ENCODE measurements at regions not wholly inside any gene's neighbourhood (a gene's known extent, or its start where the extent isn't known, plus 50 kb on each side); places are given as distances from the start of the nearest gene placed in this dataset.
"Not testable (repeated sequence)": the region's sequence is repeated elsewhere in the genome, so short reads cannot be mapped to it uniquely, and the experiment has no call there.

DNA sequence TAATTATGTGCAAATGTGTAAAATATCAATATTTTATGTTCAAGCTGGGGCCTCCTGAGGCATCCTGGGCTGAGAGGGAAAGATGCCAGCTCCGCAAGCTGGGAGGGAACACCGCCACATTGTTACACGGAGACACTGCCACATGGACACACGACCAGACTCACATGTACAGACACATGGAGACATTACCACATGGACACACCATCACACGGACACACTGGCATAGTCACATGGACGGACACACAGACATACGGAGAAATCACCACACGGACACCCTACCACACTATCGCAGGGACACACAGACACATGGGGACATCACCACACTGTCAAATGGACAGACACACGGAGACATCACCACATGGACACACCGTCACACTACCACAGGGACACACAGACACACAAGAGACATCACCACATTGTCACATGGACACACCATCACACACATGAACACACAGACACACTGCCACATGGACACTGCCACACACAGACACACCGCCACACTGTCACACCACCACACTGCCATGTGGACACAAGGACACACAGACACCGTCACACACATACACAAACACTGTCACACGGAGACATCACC lies 117.6 kb downstream of the CCDC74A start:
- TF ChIP-seq, protein P1, sequence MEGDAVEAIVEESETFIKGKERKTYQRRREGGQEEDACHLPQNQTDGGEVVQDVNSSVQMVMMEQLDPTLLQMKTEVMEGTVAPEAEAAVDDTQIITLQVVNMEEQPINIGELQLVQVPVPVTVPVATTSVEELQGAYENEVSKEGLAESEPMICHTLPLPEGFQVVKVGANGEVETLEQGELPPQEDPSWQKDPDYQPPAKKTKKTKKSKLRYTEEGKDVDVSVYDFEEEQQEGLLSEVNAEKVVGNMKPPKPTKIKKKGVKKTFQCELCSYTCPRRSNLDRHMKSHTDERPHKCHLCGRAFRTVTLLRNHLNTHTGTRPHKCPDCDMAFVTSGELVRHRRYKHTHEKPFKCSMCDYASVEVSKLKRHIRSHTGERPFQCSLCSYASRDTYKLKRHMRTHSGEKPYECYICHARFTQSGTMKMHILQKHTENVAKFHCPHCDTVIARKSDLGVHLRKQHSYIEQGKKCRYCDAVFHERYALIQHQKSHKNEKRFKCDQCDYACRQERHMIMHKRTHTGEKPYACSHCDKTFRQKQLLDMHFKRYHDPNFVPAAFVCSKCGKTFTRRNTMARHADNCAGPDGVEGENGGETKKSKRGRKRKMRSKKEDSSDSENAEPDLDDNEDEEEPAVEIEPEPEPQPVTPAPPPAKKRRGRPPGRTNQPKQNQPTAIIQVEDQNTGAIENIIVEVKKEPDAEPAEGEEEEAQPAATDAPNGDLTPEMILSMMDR (IDR thresholded peaks at IDR 0.05; ENCODE audit: borderline replicate concordance, insufficient read depth, low read depth, low read length), result no peak

DNA sequence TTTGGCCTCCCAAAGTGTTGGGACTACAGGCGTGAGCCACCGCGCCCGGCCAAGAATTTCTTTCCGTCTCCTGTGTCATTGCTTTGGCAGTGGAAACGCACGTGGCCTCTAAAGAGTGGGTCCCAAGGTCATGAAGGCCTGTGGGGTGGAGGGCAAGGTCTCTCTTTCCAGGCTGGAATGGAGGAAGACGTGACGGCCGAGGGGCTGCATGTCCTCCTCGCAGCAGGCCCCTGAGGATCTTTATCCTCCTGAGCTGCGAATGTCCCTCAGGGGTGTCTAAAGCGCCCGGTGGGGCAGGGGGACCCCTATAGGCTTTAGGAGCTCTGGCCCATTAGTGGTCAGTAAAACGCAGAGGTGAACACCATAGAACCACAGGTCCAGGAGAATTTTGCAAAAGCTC lies 118.5 kb downstream of the CCDC74A start:
- not testable (repeated sequence) for H3K4me3 ChIP-seq (ENCODE audit: low read depth, low read length)

More for the DNA sequence above, 117.6 kb downstream of the CCDC74A start:
- H3K4me3 ChIP-seq (ENCODE audit: low read depth, low read length), result no peak overlapping the region

DNA sequence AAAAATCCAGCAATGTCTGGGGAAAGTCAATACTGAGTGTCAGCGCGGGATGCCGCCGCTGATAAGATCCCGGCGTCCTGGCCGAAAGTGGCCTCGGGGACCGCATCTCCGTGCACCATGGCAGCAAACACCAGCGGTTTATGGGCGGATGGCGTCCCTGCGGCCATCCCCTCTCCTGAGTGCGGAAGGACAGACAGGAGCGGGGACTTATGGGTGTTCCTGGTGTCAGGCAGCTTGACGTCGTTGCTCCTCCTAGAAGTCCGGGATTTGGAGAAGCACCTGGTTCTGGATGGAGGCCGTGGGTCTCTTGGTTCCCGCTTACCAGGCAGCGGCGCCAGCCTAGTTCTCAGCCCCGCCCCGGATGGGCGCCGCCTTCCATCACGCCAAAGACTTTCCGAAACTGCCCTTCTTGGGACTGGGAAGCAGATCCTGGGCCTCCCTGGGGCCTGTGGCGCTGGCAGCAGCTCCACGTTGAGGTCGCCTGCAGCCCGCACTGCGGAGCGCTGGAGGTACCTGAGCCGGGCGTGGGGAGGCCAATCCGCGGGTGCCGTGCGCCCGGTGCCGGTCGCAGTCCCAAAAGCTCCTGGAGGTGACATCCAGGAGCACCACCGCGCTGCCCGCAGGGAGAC lies 119.1 kb downstream of the CCDC74A start:
- H3K4me3 ChIP-seq (ENCODE audit: low read depth, low read length), result no peak overlapping the region
- TF ChIP-seq, protein P1 (IDR thresholded peaks at IDR 0.05; ENCODE audit: borderline replicate concordance, insufficient read depth, low read depth, low read length), result no peak

DNA sequence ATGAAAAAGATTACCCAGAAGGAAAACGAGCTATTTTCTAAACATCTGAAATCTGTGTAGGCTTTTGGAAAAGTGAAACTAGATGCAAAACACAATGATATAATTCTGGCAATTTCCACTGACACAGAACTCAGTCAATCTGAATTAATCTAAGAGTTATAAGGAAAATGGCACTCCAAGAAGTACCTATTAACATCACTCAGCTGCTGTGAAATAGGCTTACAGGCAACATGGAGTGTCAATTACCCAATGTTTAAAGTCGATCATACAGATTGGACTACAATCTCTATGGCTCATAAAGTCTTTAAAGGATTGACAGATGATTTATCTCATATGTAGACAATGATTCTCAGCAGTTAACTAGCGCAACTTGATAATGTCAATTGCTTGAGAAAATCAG lies 120.9 kb downstream of the CCDC74A start:
- H3K4me3 ChIP-seq (ENCODE audit: low read depth, low read length), result not testable (repeated sequence)

DNA sequence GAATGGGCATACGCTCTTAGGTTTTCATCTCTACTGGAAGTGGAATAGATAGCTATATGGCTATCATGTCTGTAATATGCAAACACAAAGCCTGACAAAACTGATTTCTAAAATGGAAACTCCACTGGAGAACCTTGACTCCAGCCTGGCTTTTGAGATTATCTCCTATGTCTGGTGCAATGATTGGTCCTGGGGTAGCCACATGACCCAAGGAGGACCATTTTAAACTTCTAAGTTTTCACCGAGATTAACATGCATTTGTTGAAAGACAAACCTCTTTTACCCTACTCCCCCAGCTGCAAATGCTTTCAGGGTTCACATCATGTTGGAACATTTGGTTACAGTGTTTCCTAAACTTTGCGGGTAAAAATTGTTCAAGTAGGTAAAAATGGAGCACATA lies 124.6 kb downstream of the CCDC74A start:
- not testable (repeated sequence) for H3K4me3 ChIP-seq (ENCODE audit: low read depth, low read length)

DNA sequence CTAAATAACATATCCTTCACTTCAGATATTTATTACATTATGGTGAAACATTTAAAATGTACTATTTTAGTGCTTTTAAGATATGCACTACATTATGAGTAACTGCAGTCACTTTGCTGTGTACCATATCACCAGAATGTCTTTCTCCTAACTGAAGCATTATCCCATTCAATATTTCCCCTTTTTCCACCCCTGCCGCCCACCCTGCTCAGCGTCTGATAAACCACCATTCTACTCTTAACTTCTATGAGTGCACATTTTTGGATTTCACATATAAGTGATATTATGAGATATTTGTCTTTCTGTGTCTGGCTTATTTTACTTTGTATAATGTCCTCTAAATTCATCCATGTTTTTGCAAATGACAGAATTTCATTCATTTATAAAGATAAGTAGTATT lies 126.4 kb downstream of the CCDC74A start:
- not testable (repeated sequence) for H3K4me3 ChIP-seq (ENCODE audit: low read depth, low read length)

DNA sequence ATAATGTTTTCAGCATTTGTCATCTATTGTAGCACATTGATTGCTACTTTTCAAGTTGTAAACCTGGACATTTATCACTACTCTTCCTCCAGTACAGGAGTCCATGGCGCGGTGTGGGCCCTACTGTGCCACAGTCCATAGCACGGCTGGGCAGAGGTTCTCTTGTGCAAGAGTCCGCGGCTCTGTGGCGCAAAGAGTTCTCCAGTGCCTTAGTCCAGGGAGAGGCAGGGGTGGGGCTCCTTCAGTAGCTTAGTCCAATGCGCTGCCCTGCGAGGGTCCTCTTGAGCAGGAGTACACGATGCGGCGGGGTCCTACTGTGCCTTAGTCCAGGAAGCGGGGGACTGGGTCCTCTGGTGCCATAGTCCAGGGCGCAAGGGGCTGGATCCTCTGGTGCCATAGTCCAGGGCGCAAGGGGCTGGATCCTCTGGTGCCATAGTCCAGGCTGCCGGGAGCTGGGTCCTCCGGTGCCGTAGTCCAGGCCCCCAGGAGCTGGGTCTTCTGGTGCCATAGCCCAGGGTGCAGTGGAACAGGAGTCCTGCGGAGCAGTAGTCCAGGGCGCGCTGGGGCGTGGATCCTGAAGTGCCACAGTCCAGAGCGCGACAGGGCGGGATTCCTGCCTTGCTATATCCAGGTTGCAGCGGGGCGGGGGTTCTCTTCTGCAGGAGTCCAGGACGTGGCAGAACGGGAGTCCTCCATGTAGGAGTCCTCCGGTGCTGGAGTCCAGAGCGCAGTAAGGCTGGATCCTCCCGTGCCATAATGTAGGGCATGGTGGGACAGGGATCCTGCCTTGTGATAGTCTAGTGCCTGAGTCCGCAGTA lies 129.3 kb downstream of the CCDC74A start:
- TF ChIP-seq, protein P1 (IDR thresholded peaks at IDR 0.05; ENCODE audit: borderline replicate concordance, insufficient read depth, low read depth, low read length), result no peak
- H3K4me3 ChIP-seq (ENCODE audit: low read depth, low read length), result no peak overlapping the region

DNA sequence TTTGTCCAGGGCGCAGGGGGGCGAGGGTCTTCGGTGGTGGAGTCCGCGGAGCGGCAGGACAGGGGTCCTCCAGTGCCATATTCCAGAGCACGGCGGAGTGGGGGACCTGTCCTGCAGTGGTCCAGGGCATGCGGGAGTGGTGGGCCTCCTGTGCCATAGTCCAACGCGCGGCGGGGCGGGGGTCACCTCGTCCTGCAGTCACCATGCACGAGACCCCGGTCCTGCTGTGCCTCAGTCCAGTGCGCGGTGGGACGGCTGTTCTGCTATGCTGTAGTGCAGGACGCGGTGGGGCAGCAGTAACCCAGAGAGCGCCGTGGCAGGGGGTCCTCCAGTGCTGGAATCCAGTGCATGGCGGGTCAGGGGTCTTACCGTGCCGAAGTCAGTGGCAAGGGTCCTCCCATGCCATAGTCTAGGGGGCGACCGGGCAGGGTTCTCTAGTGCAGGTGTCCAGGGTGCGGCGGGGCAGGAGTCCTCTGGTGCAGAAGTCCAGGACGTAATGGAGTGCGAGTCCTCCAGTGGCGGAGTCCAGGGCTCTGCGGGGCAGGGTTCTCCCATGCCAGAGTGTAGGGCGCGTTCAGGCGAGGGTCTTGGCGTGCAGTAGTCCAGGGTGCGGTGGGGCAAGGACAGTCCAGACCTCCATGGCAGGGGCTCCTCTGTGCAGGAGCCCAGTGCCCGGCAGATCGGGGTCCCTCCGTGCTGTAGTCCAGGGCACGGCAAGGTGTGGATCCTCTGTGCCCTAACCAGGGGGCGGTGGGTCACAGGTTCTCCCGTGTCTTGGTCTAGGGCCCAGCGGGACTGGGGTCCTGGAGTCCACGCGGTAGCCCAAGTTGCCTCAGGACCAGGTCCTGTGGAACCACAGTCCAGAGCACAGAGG lies 130.4 kb downstream of the CCDC74A start:
- TF ChIP-seq, protein P1 (IDR thresholded peaks at IDR 0.05; ENCODE audit: borderline replicate concordance, insufficient read depth, low read depth, low read length), result no peak
- H3K4me3 ChIP-seq (ENCODE audit: low read depth, low read length), result no peak overlapping the region

DNA sequence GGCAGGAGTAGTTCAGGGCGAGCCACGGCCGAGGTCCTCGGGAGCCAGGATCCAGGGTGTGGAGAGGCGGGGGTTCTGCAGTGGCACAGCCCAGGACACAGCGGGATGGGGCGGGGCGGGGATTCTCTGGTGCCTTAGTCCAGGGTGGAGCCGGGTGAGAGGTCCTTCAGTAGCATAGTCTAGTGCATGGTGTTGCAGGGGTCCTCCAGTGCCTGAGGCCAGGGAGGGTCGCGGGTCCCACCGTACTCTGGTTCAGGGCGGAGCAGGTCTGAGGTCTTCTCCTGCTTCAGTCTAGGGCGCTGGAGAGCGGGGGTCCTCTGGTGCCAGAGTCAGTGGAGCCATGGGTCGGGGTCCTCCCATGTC lies 131.1 kb downstream of the CCDC74A start:
- H3K4me3 ChIP-seq (ENCODE audit: low read depth, low read length), result no peak overlapping the region
- TF ChIP-seq, protein P1 (IDR thresholded peaks at IDR 0.05; ENCODE audit: borderline replicate concordance, insufficient read depth, low read depth, low read length), result no peak
